Activated T-helper 1 cell treated with anti-CD3 and anti-CD28 coated beads, Interleukin-2, amount 50 U/mL, for 16 hours (primary cell): ENCODE measurements at regions not wholly inside any gene's neighbourhood (a gene's known extent, or its start where the extent isn't known, plus 50 kb on each side); places are given as distances from the start of the nearest gene placed in this dataset.

Experiments used
- DNase-seq, 2 donors: peaks; one replicate each; pipeline ENCODE4 v3.0.0-alpha.2; 2020; ENCODE audit warnings: low read depth in 1 of 2, low spot score in 1 of 2

- no peak for DNase-seq
Measured at GRCh38 chr22:27358096-27358870, 443.3 kb downstream of the MN1 start.

- DNase-seq, result no peak
Measured at GRCh38 chr22:27370269-27370668, 431.3 kb downstream of the MN1 start.

GRCh38 chr22:27370987-27371386, 430.6 kb downstream of the MN1 start:
- no peak for DNase-seq

- no peak for DNase-seq
Measured at GRCh38 chr22:27372364-27372763, 429.2 kb downstream of the MN1 start.

GRCh38 chr22:27372969-27373670, 428.4 kb downstream of the MN1 start:
- DNase-seq, result no peak

GRCh38 chr22:27377501-27378295, 423.9 kb downstream of the MN1 start:
- no peak for DNase-seq

GRCh38 chr22:27378311-27378800, 423.2 kb downstream of the MN1 start:
- DNase-seq, result no peak

GRCh38 chr22:27378995-27379394, 422.6 kb downstream of the MN1 start:
- DNase-seq, result no peak

- DNase-seq, result no peak
Measured at GRCh38 chr22:27380855-27381254, 420.7 kb downstream of the MN1 start.

GRCh38 chr22:27381552-27381951, 420.0 kb downstream of the MN1 start:
- DNase-seq, result no peak

GRCh38 chr22:27381960-27382742, 419.4 kb downstream of the MN1 start:
- no peak for DNase-seq

GRCh38 chr22:27382947-27383346, 418.6 kb downstream of the MN1 start:
- no peak for DNase-seq

- DNase-seq, result no peak
Measured at GRCh38 chr22:27383896-27384295, 417.7 kb downstream of the MN1 start.

GRCh38 chr22:27385261-27385998, 416.1 kb downstream of the MN1 start:
- no peak for DNase-seq

- no peak for DNase-seq
Measured at GRCh38 chr22:27386186-27386585, 415.4 kb downstream of the MN1 start.

- no peak for DNase-seq
Measured at GRCh38 chr22:27387561-27387960, 414.0 kb downstream of the MN1 start.

GRCh38 chr22:27388090-27388600, 413.4 kb downstream of the MN1 start:
- DNase-seq, result no peak

- no peak for DNase-seq
Measured at GRCh38 chr22:27389727-27390075, 411.9 kb downstream of the MN1 start.

GRCh38 chr22:27391092-27391770, 410.3 kb downstream of the MN1 start:
- no peak for DNase-seq

- DNase-seq, result no peak
Measured at GRCh38 chr22:27393371-27393770, 408.2 kb downstream of the MN1 start.
